HepG2 (cell line): ENCODE measurements at regions not wholly inside any gene's neighbourhood (a gene's known extent, or its start where the extent isn't known, plus 50 kb on each side); places are given as distances from the start of the nearest gene placed in this dataset.

Source experiments
- ATAC-seq: fragments of 200-7000 bp; cut with Tn5 transposase; 3 replicates; pipeline ENCODE4 v1.9.1; 2020; ENCODE audit warnings: mild to moderate bottlenecking, moderate library complexity
- BruUV-seq: library from RNA; stranded (reverse); fragments of 400-500 nt; replicated peaks from 2 replicates; lab custom pipeline; 2021; lab: Mats Ljungman, UMichigan
- CTCF ChIA-PET: fragments of 300-600 bp; formaldehyde crosslinking; extraction: SDS; loops from one replicate; lab custom pipeline; 2021; ENCODE audit warnings: low total read pairs, inconsistent platforms, low intra/inter-chr PET ratio; lab: Yijun Ruan, JAX
- POLR2A ChIA-PET: fragments of 350-600 bp; sonication (Branson Sonifier 250); formaldehyde crosslinking; loops from one replicate; lab custom pipeline; 2020; ENCODE audit warnings: antibody characterized with exemption, inconsistent platforms; lab: Yijun Ruan, JAX
- DNase-seq: peaks from one replicate; pipeline ENCODE4 v3.0.0-alpha.2; 2015; ENCODE audit warnings: low spot score
- FAIRE-seq: peaks from 3 replicates; lab custom pipeline; 2011; peaks lifted over from hg19 to GRCh38; lab: Jason Lieb, UNC
- H2AFZ ChIP-seq: one replicate; pipeline ENCODE4 v1.6.1; 2011; ENCODE audit warnings: low read length, inconsistent platforms
- H3K27ac ChIP-seq: fragments of 300-600 bp; 3 replicates; pipeline ENCODE4 v1.8.0; 2011; ENCODE audit warnings: mixed run types, mild to moderate bottlenecking, mixed read lengths, low read length, inconsistent platforms; ENCODE audit not compliant: insufficient read depth; ENCODE audit errors: extremely low read length
- H3K27me3 ChIP-seq, 2 experiments: fragments of 200-600 bp in 1 of 2; 2 replicates in 1 of 2; 3 replicates in 1 of 2; pipeline versions ENCODE4 v1.6.0 to v1.8.0; 2011; ENCODE audit warnings: low read length in 2 of 2, mild to moderate bottlenecking in 2 of 2, moderate library complexity in 2 of 2, inconsistent platforms in 1 of 2; ENCODE audit not compliant: insufficient read depth in 2 of 2, control insufficient read depth in 1 of 2
- H3K36me3 ChIP-seq, 2 experiments: fragments of 200-600 bp in 1 of 2; replicated peaks in 1 of 2; 2 replicates in 1 of 2; 3 replicates in 1 of 2; pipeline versions ENCODE4 v1.5.1 to v1.8.0; 2011; ENCODE audit warnings: low read length in 2 of 2, inconsistent platforms in 1 of 2; ENCODE audit not compliant: insufficient read depth in 2 of 2, control insufficient read depth in 1 of 2
- H3K4me1 ChIP-seq: 2 replicates; pipeline ENCODE4 v1.5.1; 2012; ENCODE audit warnings: low read length, inconsistent platforms; ENCODE audit not compliant: insufficient read depth
- H3K4me2 ChIP-seq: 2 replicates; pipeline ENCODE4 v1.6.0; 2011; ENCODE audit warnings: low read depth, low read length, inconsistent platforms
- H3K4me3 ChIP-seq, 3 experiments: fragments of 200-600 bp in 1 of 3; sonication (generic), shearing (Covaris generic) in 1 of 3; replicated peaks in 1 of 3; 2 replicates each; pipeline ENCODE4 v1.5.1; 2011 to 2016; ENCODE audit warnings: low read length in 3 of 3, inconsistent platforms in 2 of 3, low read depth in 2 of 3, mild to moderate bottlenecking in 2 of 3, control low read depth in 1 of 3, mixed read lengths in 1 of 3; ENCODE audit not compliant: insufficient read depth in 1 of 3
- H3K79me2 ChIP-seq: one replicate; pipeline ENCODE4 v1.6.1; 2011; ENCODE audit warnings: low read length, inconsistent platforms; ENCODE audit not compliant: insufficient read depth
- H3K9ac ChIP-seq: 2 replicates; pipeline ENCODE4 v1.6.0; 2011; ENCODE audit warnings: mild to moderate bottlenecking, low read depth, low read length, inconsistent platforms; ENCODE audit not compliant: insufficient read depth
- H3K9me3 ChIP-seq: 2 replicates; pipeline ENCODE4 v1.5.1; 2012; ENCODE audit warnings: mild to moderate bottlenecking, low read length
- H4K20me1 ChIP-seq: 2 replicates; pipeline ENCODE4 v1.6.0; 2011; ENCODE audit warnings: inconsistent platforms, mild to moderate bottlenecking, low read length, moderate library complexity; ENCODE audit not compliant: insufficient read depth
- E2F1 ChIP-seq: sonication (generic); formaldehyde crosslinking; IDR thresholded peaks from 2 replicates; pipeline ENCODE4 v1.5.0; 2020; ENCODE audit warnings: missing genetic modification reagents
- FOSL2 ChIP-seq: sonication (generic); formaldehyde crosslinking; IDR thresholded peaks from 2 replicates; pipeline ENCODE4 v1.4.0; 2020; ENCODE audit warnings: missing genetic modification reagents
- FOXA1 ChIP-seq, 2 experiments: fragments of 450-650 bp in 1 of 2; sonication (generic) in 1 of 2; formaldehyde crosslinking in 1 of 2; IDR thresholded peaks; 2 replicates each; pipeline versions ENCODE4 v1.4.0 to v1.6.1; 2016 to 2020; ENCODE audit warnings: missing genetic modification reagents in 1 of 2
- HIVEP1 ChIP-seq: sonication (generic); formaldehyde crosslinking; IDR thresholded peaks from 2 replicates; pipeline ENCODE4 v1.4.0; 2020; ENCODE audit warnings: mild to moderate bottlenecking, missing genetic modification reagents
- KLF6 ChIP-seq: IDR thresholded peaks from 2 replicates; pipeline ENCODE4 v1.8.0; 2016; ENCODE audit warnings: missing biosample characterization, missing genetic modification reagents
- MAFG ChIP-seq: sonication (generic); formaldehyde crosslinking; IDR thresholded peaks from 2 replicates; pipeline ENCODE4 v1.5.1; 2020; ENCODE audit warnings: mild to moderate bottlenecking, missing genetic modification reagents
- NBN ChIP-seq: fragments of 450-650 bp; conservative IDR thresholded peaks from 2 replicates; pipeline ENCODE4 v1.6.1; 2017
- PHF21A ChIP-seq: sonication (generic); formaldehyde crosslinking; IDR thresholded peaks from 2 replicates; pipeline ENCODE4 v1.5.0; 2020; ENCODE audit warnings: mild to moderate bottlenecking, missing genetic modification reagents
- POLR2A ChIP-seq, 2 experiments: IDR thresholded peaks; 2 replicates each; pipeline ENCODE4 v1.6.1; 2011; ENCODE audit warnings: low read depth in 2 of 2, low read length in 2 of 2, mild to moderate bottlenecking in 1 of 2, moderate library complexity in 1 of 2; ENCODE audit not compliant: insufficient read depth in 1 of 2
- PRDM4 ChIP-seq: sonication (generic); formaldehyde crosslinking; IDR thresholded peaks from 2 replicates; pipeline ENCODE4 v1.9.0; 2021; ENCODE audit warnings: missing genetic modification reagents, borderline replicate concordance
- RBM39 ChIP-seq: fragments of 200-400 bp; formaldehyde crosslinking; IDR thresholded peaks from one replicate; pipeline ENCODE4 v1.6.1; 2018; ENCODE audit warnings: antibody characterized with exemption, mild to moderate bottlenecking, low read depth, low read length; ENCODE audit not compliant: poor library complexity, severe bottlenecking
- SKIL ChIP-seq: sonication (generic); formaldehyde crosslinking; IDR thresholded peaks from 2 replicates; pipeline ENCODE4 v1.8.0; 2022; ENCODE audit warnings: missing genetic modification reagents, mild to moderate bottlenecking, moderate library complexity, borderline replicate concordance
- TAF15 ChIP-seq: fragments of 200-400 bp; formaldehyde crosslinking; IDR thresholded peaks from one replicate; pipeline ENCODE4 v1.6.1; 2018; ENCODE audit warnings: mild to moderate bottlenecking, low read depth, low read length; ENCODE audit not compliant: poor library complexity, severe bottlenecking
- TRIM24 ChIP-seq: sonication (generic); formaldehyde crosslinking; IDR thresholded peaks from 2 replicates; pipeline ENCODE4 v1.8.0; 2022; ENCODE audit warnings: mild to moderate bottlenecking, missing genetic modification reagents
- ZBTB10 ChIP-seq: sonication (generic); formaldehyde crosslinking; IDR thresholded peaks from 2 replicates; pipeline ENCODE4 v1.4.0; 2020; ENCODE audit warnings: missing genetic modification reagents, borderline replicate concordance
- ZMYM4 ChIP-seq: sonication (generic); formaldehyde crosslinking; IDR thresholded peaks from 2 replicates; pipeline ENCODE4 v1.8.1; 2023; ENCODE audit warnings: mild to moderate bottlenecking, missing genetic modification reagents
- ZNF335 ChIP-seq: sonication (generic); formaldehyde crosslinking; IDR thresholded peaks from 2 replicates; pipeline ENCODE4 v1.4.0; 2020; ENCODE audit warnings: missing genetic modification reagents
- ZNF776 ChIP-seq: sonication (generic); formaldehyde crosslinking; IDR thresholded peaks from 2 replicates; pipeline ENCODE4 v1.4.0; 2020; ENCODE audit warnings: mild to moderate bottlenecking, missing genetic modification reagents
- WGBS: methylation state at CpG from one replicate; pipeline ENCODE4 v1.1.6; 2017; ENCODE audit warnings: low lambda C conversion rate; 5-methylcytosine and 5-hydroxymethylcytosine counted together
- in situ Hi-C: cut with HindIII; loops from 2 replicates; pipeline ENCODE4 v1.10.0; 2017; ENCODE audit warnings: low pct_unique_long_range_greater_than_20kb; ENCODE audit not compliant: extremely low pct_ligation_motif_present
- intact Hi-C: fragments of 100-400 bp; cut with micrococcal nuclease; formaldehyde crosslinking; loops from one replicate; pipeline ENCODE4 v1.10.0; 2022; ENCODE audit not compliant: unreplicated experiment

GRCh38 chr13:33639158-33639557, 178.8 kb upstream of the RFC3 start:
- Histone ChIP-seq H3K9ac (0 out of 2 replicates have a peak overlapping the region, but pooled peaks have one; percentile 5), H3K4me2 (peak overlapping the region; percentile 9), H2AFZ (no peak overlapping the region), H3K27ac (peak overlapping the region; percentile 97), H3K79me2 (peaks cover 7% of the 10 kb centered on the region), H3K9me3 (no peaks in the 10 kb centered on the region), H3K4me3 (no peak overlapping the region), H3K4me1 (peaks cover 83% of the 10 kb centered on the region), H3K36me3 (no peaks in the 10 kb centered on the region), H3K27me3 (no peaks in the 10 kb centered on the region), H4K20me1 (no peaks in the 10 kb centered on the region)
- FAIRE-seq = peak; percentile 71
- in situ Hi-C loops = no loop called here
- CTCF ChIA-PET = no interaction called here
- peak; percentile 66 for DNase-seq
- BruUV-seq = no TSS peak
- intact Hi-C loops = no loop called here
- 2% methylated on average over 3 of the region's 3 CpGs for WGBS
- POLR2A ChIA-PET = interaction anchor here (1.3 to 8.0 kb wide), 4 partner anchors 28 to 96 kb away, joined by 5 to 127 read pairs (median 30); no protein-coding TSS in a partner anchor
- no peak for ATAC-seq
- TF ChIP-seq ZNF776 (CRISPR knock-in tag) (no peak), HIVEP1 (CRISPR knock-in tag) (no peak), PHF21A (CRISPR knock-in tag) (peak; percentile 63), POLR2A (IDR thresholded peaks at IDR 0.05; ENCODE audit: insufficient read depth in 1 of 2, low read depth in 2 of 2, low read length in 2 of 2) (no peak), ZNF335 (CRISPR knock-in tag) (no peak), TAF15 (no peak), ZMYM4 (CRISPR knock-in tag) (peak; percentile 75; the same call in 1 of the 2 replicates), SKIL (no peak), PRDM4 (CRISPR knock-in tag) (no peak), RBM39 (no peak), FOSL2 (CRISPR knock-in tag) (peak; percentile 84), E2F1 (CRISPR knock-in tag) (no peak), NBN (no peak), TRIM24 (no peak), MAFG (CRISPR knock-in tag) (no peak), KLF6 (CRISPR knock-in tag) (no peak; the same call in 1 of the 2 replicates), FOXA1 (IDR thresholded peaks at IDR 0.05) (no peak), FOXA1 (CRISPR knock-in tag; IDR thresholded peaks at IDR 0.05) (no peak), ZBTB10 (CRISPR knock-in tag) (no peak)
